HepG2 (cell line): ENCODE measurements at regions not wholly inside any gene's neighbourhood (a gene's known extent, or its start where the extent isn't known, plus 50 kb on each side); places are given as distances from the start of the nearest gene placed in this dataset.
A peak's percentile ranks its signal among the peaks of the same experiment; 100 is the strongest.

Experiments used
- BCL3 ChIP-seq: sonication (generic); formaldehyde crosslinking; IDR thresholded peaks from 2 replicates; pipeline ENCODE4 v1.5.1; 2020; ENCODE audit warnings: mild to moderate bottlenecking, missing genetic modification reagents, moderate library complexity
- BCL6 ChIP-seq: IDR thresholded peaks from 2 replicates; pipeline ENCODE4 v1.6.1; 2016; ENCODE audit warnings: missing genetic modification reagents, missing compliant biosample characterization
- CEBPZ ChIP-seq: IDR thresholded peaks from 2 replicates; pipeline ENCODE4 v1.6.1; 2012; ENCODE audit warnings: low read length, improper control_type of control experiment
- FOXA3 ChIP-seq: IDR thresholded peaks from 2 replicates; pipeline ENCODE4 v1.6.1; 2016; ENCODE audit warnings: missing genetic modification reagents, missing compliant biosample characterization
- GATAD2A ChIP-seq: IDR thresholded peaks from 2 replicates; pipeline ENCODE4 v1.6.1; 2016
- HMG20A ChIP-seq: IDR thresholded peaks from 2 replicates; pipeline ENCODE4 v1.6.1; 2016; ENCODE audit warnings: borderline replicate concordance
- HNF4G ChIP-seq, 2 experiments: sonication (generic) in 1 of 2; formaldehyde crosslinking in 1 of 2; IDR thresholded peaks; 2 replicates each; pipeline versions ENCODE4 v1.4.0 to v1.6.1; 2011 to 2020; ENCODE audit warnings: borderline replicate concordance in 2 of 2, low read depth in 2 of 2, mild to moderate bottlenecking in 2 of 2, low read length in 1 of 2, missing genetic modification reagents in 1 of 2, moderate library complexity in 1 of 2
- KLF9 ChIP-seq: IDR thresholded peaks from 2 replicates; pipeline ENCODE4 v1.6.1; 2016; ENCODE audit warnings: low read depth
- MIXL1 ChIP-seq: IDR thresholded peaks from 2 replicates; pipeline ENCODE4 v1.6.1; 2016
- NBN ChIP-seq: fragments of 450-650 bp; conservative IDR thresholded peaks from 2 replicates; pipeline ENCODE4 v1.6.1; 2017
- NR2F2 ChIP-seq: IDR thresholded peaks from 2 replicates; pipeline ENCODE4 v1.6.1; 2012; ENCODE audit warnings: low read depth, inconsistent platforms, borderline replicate concordance
- NR2F6 ChIP-seq, 2 experiments: IDR thresholded peaks; 2 replicates each; pipeline ENCODE4 v1.6.1; 2016; ENCODE audit warnings: antibody characterized with exemption in 1 of 2, mild to moderate bottlenecking in 1 of 2
- POGZ ChIP-seq: sonication (generic); formaldehyde crosslinking; IDR thresholded peaks from 2 replicates; pipeline ENCODE4 v1.4.0; 2020; ENCODE audit warnings: mild to moderate bottlenecking, missing genetic modification reagents
- PPARG ChIP-seq: conservative IDR thresholded peaks from 2 replicates; pipeline ENCODE4 v1.6.1; 2016; ENCODE audit warnings: missing biosample characterization, missing genetic modification reagents
- SYNCRIP ChIP-seq: fragments of 200-400 bp; formaldehyde crosslinking; IDR thresholded peaks from 2 replicates; pipeline ENCODE4 v1.6.1; 2018; ENCODE audit warnings: mild to moderate bottlenecking, low read depth, low read length; ENCODE audit not compliant: insufficient read depth
- ZBTB42 ChIP-seq: sonication (generic); formaldehyde crosslinking; IDR thresholded peaks from 2 replicates; pipeline ENCODE4 v1.5.0; 2020; ENCODE audit warnings: mild to moderate bottlenecking, missing genetic modification reagents
- ZFX ChIP-seq: sonication (generic); formaldehyde crosslinking; IDR thresholded peaks from 2 replicates; pipeline ENCODE4 v1.4.0; 2020; ENCODE audit warnings: mild to moderate bottlenecking, low read depth, missing genetic modification reagents, moderate library complexity
- ZKSCAN1 ChIP-seq: fragments of 150-350 bp; IDR thresholded peaks from 2 replicates; pipeline ENCODE4 v1.6.1; 2014; ENCODE audit warnings: low read length
- ZNF326 ChIP-seq: sonication (generic); formaldehyde crosslinking; IDR thresholded peaks from 2 replicates; pipeline ENCODE4 v1.4.0; 2020; ENCODE audit warnings: missing genetic modification reagents, borderline replicate concordance
- ZNF598 ChIP-seq: sonication (generic); formaldehyde crosslinking; IDR thresholded peaks from 2 replicates; pipeline ENCODE4 v1.5.1; 2020; ENCODE audit warnings: mild to moderate bottlenecking, missing genetic modification reagents, borderline replicate concordance
- ZNF614 ChIP-seq: IDR thresholded peaks from 2 replicates; pipeline ENCODE4 v1.6.1; 2018; ENCODE audit warnings: missing biosample characterization, missing genetic modification reagents, inconsistent platforms, borderline replicate concordance
- ZNF710 ChIP-seq: sonication (generic); formaldehyde crosslinking; IDR thresholded peaks from 2 replicates; pipeline ENCODE4 v1.5.0; 2020; ENCODE audit warnings: mild to moderate bottlenecking, missing genetic modification reagents, borderline replicate concordance
- ZNF713 ChIP-seq: sonication (generic); formaldehyde crosslinking; IDR thresholded peaks from 2 replicates; pipeline ENCODE4 v1.4.0; 2020; ENCODE audit warnings: mild to moderate bottlenecking, missing genetic modification reagents
- ZNF749 ChIP-seq: sonication (generic); formaldehyde crosslinking; IDR thresholded peaks from 2 replicates; pipeline ENCODE4 v1.8.0; 2022; ENCODE audit warnings: mild to moderate bottlenecking, missing genetic modification reagents, moderate library complexity, borderline replicate concordance

- peak; percentile 64 for TF ChIP-seq POGZ (CRISPR knock-in tag)
- peak; percentile 45; the same call in 1 of the 2 replicates for TF ChIP-seq ZFX
- TF ChIP-seq ZBTB42 (CRISPR knock-in tag), result 0 out of 2 replicates have a peak, but pooled peaks have one; percentile 32
- peak; percentile 54; the same call in 1 of the 2 replicates for TF ChIP-seq HMG20A (CRISPR knock-in tag)
- peak; percentile 37; the same call in 1 of the 2 replicates for TF ChIP-seq BCL3
- 0 out of 2 replicates have a peak, but pooled peaks have one; percentile 57 for TF ChIP-seq ZKSCAN1
- TF ChIP-seq NR2F2, result 0 out of 2 replicates have a peak, but pooled peaks have one; percentile 10
- TF ChIP-seq ZNF326, result no peak
- peak; percentile 76; the same call in 1 of the 2 replicates for TF ChIP-seq ZNF710
- TF ChIP-seq SYNCRIP, result no peak
- peak; percentile 71 for TF ChIP-seq BCL6
- TF ChIP-seq PPARG (CRISPR knock-in tag), result peak; percentile 56; the same call in 1 of the 2 replicates
- TF ChIP-seq NR2F6 (IDR thresholded peaks at IDR 0.05), result peak; percentile 87
- peak; percentile 84 for TF ChIP-seq NR2F6 (CRISPR knock-in tag; IDR thresholded peaks at IDR 0.05)
- 0 out of 2 replicates have a peak, but pooled peaks have one; percentile 5 for TF ChIP-seq HNF4G (IDR thresholded peaks at IDR 0.05; ENCODE audit: borderline replicate concordance, low read depth, low read length)
- TF ChIP-seq HNF4G (CRISPR knock-in tag; IDR thresholded peaks at IDR 0.05; ENCODE audit: borderline replicate concordance, low read depth), result no peak
- TF ChIP-seq KLF9 (CRISPR knock-in tag), result 0 out of 2 replicates have a peak, but pooled peaks have one; percentile 32
- TF ChIP-seq ZNF713, result no peak
- TF ChIP-seq ZNF749, result no peak
- 0 out of 2 replicates have a peak, but pooled peaks have one; percentile 62 for TF ChIP-seq ZNF614
- no peak for TF ChIP-seq CEBPZ
- no peak for TF ChIP-seq ZNF598 (CRISPR knock-in tag)
- no peak for TF ChIP-seq NBN
- 0 out of 2 replicates have a peak, but pooled peaks have one; percentile 55 for TF ChIP-seq MIXL1 (CRISPR knock-in tag)
- peak; percentile 26; the same call in 1 of the 2 replicates for TF ChIP-seq FOXA3 (CRISPR knock-in tag)
- peak; percentile 71 for TF ChIP-seq GATAD2A
These were observed 325.9 kb downstream of the RPS6KC1 start (continued) for GRCh38 chr1:213376862-213377372.
